ENCODE measurements at regions not wholly inside any gene's neighbourhood (a gene's known extent, or its start where the extent isn't known, plus 50 kb on each side); places are given as distances from the start of the nearest gene placed in this dataset.

DNA sequence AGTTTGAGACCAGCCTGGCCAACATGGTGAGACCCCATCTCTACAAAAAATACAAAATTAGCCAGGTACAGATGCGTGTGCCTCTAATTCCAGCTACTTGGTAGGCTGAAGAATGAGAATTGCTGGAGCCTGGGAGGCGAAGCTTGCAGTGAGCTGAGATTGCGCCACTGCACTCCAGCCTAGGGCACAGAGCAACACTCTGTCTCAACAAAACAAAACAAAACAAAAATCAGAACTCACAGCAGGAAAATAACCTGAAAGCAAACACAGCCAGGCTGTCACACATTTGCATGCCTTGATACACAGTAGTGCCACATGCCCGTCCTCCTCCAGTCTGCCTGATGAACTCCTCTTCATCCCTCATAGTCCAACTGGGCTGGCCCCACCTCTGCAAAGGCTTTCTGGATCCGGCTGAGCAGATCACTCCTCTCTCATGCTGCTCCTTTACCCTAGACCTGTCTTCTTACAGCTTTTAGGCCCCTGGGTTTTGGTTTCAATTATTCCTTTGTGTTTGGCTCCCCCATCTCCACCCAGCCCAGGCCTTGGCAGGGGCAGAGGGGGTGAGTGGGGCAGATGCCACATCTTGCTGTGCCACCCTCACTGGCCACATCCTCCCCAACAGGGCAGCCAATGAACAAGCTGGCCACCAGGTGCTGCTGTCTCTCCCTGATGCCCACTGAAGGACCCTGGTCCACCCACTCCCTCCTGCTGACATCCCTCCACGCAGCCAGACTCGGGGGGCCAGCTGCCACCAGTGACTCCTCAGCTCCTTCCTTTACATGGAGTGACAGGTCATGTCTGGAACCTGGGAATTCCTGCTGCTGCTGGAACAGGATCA, 62.0 kb upstream of the GGTA1 start:
- TF ChIP-seq, protein P1, sequence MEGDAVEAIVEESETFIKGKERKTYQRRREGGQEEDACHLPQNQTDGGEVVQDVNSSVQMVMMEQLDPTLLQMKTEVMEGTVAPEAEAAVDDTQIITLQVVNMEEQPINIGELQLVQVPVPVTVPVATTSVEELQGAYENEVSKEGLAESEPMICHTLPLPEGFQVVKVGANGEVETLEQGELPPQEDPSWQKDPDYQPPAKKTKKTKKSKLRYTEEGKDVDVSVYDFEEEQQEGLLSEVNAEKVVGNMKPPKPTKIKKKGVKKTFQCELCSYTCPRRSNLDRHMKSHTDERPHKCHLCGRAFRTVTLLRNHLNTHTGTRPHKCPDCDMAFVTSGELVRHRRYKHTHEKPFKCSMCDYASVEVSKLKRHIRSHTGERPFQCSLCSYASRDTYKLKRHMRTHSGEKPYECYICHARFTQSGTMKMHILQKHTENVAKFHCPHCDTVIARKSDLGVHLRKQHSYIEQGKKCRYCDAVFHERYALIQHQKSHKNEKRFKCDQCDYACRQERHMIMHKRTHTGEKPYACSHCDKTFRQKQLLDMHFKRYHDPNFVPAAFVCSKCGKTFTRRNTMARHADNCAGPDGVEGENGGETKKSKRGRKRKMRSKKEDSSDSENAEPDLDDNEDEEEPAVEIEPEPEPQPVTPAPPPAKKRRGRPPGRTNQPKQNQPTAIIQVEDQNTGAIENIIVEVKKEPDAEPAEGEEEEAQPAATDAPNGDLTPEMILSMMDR (IDR thresholded peaks at IDR 0.05): no peak
- no peak overlapping the region for H3K9ac ChIP-seq
- no peaks in the 10 kb centered on the region for H3K4me1 ChIP-seq
- H3K79me2 ChIP-seq: no peaks in the 10 kb centered on the region
- H3K9me3 ChIP-seq (ENCODE audit: control insufficient read depth, low read length): no peaks in the 10 kb centered on the region
- no peak overlapping the region for H2AFZ ChIP-seq
- H3K4me2 ChIP-seq (ENCODE audit: low read length): no peak overlapping the region
- H3K27me3 ChIP-seq (ENCODE audit: control insufficient read depth, insufficient read depth, low read length): no peaks in the 10 kb centered on the region
- no peak overlapping the region for H3K27ac ChIP-seq
- H3K36me3 ChIP-seq (ENCODE audit: control insufficient read depth, insufficient read depth, low read length): no peaks in the 10 kb centered on the region
- H3K4me3 ChIP-seq (ENCODE audit: low read depth, low read length): no peak overlapping the region

DNA sequence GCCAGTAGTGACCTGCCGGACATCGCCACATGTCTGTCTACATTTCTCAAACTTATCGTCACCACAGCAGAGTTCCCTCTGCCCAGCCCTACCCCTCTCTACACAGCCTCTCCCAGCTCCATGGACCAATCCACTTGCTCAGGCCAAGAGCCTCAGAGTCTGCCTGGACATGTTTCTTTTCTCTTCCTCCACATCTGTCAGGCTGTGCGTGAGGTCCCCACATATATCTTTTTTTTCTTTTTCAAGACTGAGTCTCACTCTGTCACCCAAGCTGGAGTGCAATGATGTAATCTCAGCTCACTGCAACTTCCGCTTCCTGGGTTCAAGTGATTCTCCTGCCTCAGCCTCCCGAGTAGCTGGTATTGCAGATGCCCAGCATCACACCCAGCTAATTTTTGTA, 62.7 kb upstream of the GGTA1 start:
- Histone ChIP-seq H3K27ac (no peak overlapping the region), H3K9ac (no peak overlapping the region), H2AFZ (no peak overlapping the region), H3K79me2 (no peaks in the 10 kb centered on the region), H3K4me2 (ENCODE audit: low read length) (no peak overlapping the region), H3K4me3 (ENCODE audit: low read depth, low read length) (no peak overlapping the region), H3K36me3 (ENCODE audit: control insufficient read depth, insufficient read depth, low read length) (no peaks in the 10 kb centered on the region), H3K27me3 (ENCODE audit: control insufficient read depth, insufficient read depth, low read length) (no peaks in the 10 kb centered on the region), H3K9me3 (ENCODE audit: control insufficient read depth, low read length) (no peaks in the 10 kb centered on the region), H3K4me1 (no peaks in the 10 kb centered on the region)
- TF ChIP-seq, protein P1 (IDR thresholded peaks at IDR 0.05): no peak

DNA sequence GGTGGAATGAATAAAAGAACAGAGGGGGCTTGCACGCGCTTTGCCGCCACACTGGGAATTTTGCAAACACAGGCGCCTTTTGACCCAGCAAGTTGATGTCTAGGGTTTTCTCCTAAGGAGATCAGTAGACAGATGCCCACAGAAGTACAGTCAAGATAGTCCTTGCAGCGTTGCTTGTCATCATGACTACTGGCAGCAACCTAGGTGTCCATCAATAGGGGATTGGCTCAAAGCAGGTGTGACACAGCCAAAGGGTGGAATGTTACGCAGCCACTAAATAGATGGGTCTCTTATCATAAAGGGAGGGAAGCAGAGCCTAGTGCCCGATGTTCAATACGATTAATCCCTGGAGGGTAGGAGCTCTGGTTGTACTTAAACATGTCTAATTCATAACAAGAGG, 63.8 kb upstream of the GGTA1 start:
- TF ChIP-seq, protein P1 (IDR thresholded peaks at IDR 0.05): no peak
- Histone ChIP-seq H3K27me3 (ENCODE audit: control insufficient read depth, insufficient read depth, low read length) (no peaks in the 10 kb centered on the region), H3K9me3 (ENCODE audit: control insufficient read depth, low read length) (no peaks in the 10 kb centered on the region), H3K79me2 (no peaks in the 10 kb centered on the region), H3K36me3 (ENCODE audit: control insufficient read depth, insufficient read depth, low read length) (no peaks in the 10 kb centered on the region), H3K4me1 (no peaks in the 10 kb centered on the region), H3K27ac (no peak overlapping the region), H3K9ac (no peak overlapping the region), H2AFZ (no peak overlapping the region), H3K4me2 (ENCODE audit: low read length) (no peak overlapping the region), H3K4me3 (ENCODE audit: low read depth, low read length) (no peak overlapping the region)

DNA sequence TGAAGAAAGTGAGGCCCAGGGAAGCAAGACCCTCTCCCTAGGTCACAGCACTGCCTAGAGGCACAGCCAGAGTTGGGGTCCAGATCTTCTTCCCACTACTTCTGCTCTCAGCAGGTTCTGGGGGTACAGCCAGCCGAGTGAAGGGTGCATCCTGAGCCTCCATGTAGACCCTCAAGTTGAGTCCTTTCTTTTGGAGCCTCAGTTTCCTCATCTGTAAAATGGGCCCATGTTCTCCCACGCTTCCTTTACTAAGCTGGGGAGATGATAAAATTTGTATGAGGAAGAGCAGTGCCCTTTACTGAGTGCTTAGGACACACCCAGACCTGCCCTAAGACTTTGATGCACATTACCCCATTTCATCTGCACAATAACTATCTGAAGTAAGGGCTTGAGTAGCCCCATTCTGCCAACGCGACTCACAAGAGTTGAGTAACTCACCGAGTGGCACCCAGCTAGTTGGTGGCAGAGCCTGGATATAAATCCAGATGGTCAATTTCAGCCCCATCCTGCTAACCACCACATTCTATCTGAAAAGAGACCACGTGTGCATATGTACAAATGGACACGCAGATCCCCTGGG, 64.3 kb upstream of the GGTA1 start:
- Histone ChIP-seq H3K27me3 (ENCODE audit: control insufficient read depth, insufficient read depth, low read length) (no peaks in the 10 kb centered on the region), H3K4me3 (ENCODE audit: low read depth, low read length) (no peak overlapping the region), H3K9ac (no peak overlapping the region), H2AFZ (no peak overlapping the region), H3K9me3 (ENCODE audit: control insufficient read depth, low read length) (no peaks in the 10 kb centered on the region), H3K4me2 (ENCODE audit: low read length) (no peak overlapping the region), H3K4me1 (no peaks in the 10 kb centered on the region), H3K79me2 (no peaks in the 10 kb centered on the region), H3K36me3 (ENCODE audit: control insufficient read depth, insufficient read depth, low read length) (no peaks in the 10 kb centered on the region), H3K27ac (no peak overlapping the region)
- TF ChIP-seq, protein P1 (IDR thresholded peaks at IDR 0.05): no peak

All from parathyroid adenoma (tissue), 2 donors.